Activated effector memory CD4-positive, alpha-beta T cell treated with Interleukin-2 at 50 U/mL for 16 hours (primary cell): ENCODE measurements at regions not wholly inside any gene's neighbourhood (a gene's known extent, or its start where the extent isn't known, plus 50 kb on each side); places are given as distances from the start of the nearest gene placed in this dataset.

Experiments used
- DNase-seq: peaks from one replicate; pipeline ENCODE4 v3.0.0-alpha.2; 2020

DNA sequence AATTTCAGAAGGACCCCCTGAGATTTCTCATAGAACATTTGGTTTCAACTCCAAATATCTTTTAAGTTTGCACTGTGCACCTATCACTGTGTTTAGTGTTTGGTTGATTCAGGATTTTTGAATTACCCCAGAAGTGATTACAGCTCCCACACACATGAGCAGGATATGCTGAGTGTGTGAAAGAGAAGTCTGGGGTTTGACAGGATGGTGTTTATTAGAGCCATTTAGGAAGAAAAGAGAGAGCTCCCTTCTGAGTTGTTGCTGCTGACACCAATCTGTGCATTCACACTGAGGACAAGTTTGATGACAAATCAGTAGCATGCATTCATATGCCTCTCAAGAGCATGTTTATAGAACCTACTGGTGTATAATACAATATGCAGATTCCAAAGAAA lies 118.1 kb downstream of the RPL22L1 start:
- DNase-seq: no peak

DNA sequence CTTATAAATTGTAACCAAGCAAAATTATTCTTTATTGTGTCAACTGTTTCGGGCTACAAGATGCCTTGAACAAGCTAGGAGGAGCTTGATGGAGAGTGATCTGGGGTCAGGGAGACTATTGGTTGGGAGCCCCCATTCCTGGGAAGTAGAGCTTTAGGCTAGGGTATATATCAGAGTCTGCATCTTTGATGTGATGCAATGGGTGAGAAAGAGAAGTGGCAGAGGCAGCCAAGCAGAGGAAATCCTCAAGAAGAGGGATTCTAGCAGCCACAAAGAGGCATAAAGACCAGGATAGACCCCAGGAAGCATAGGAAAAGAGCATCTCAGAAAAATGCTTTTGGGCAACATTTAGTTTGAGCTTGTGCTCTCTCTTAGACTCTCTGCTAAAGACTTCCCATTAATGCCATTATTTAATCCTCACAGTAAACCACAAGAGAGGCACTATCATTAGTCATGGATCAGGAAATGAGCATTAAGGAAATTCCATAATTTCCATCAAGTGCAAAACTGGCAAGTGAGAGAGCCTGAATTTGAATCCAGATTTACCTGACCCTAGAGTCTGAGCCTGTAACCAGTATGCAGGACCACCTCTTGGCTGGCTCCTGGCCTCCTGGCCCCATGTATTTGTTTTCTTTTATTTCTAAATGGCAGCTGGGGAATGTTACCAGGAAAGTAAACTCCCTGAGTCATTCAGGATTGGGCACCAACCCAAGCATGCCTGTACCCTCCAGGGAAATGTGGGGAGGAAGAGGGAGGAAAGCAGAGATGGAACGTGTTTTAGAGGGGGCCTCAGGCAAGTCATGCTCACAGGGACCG lies 118.7 kb downstream of the RPL22L1 start:
- DNase-seq: no peak

DNA sequence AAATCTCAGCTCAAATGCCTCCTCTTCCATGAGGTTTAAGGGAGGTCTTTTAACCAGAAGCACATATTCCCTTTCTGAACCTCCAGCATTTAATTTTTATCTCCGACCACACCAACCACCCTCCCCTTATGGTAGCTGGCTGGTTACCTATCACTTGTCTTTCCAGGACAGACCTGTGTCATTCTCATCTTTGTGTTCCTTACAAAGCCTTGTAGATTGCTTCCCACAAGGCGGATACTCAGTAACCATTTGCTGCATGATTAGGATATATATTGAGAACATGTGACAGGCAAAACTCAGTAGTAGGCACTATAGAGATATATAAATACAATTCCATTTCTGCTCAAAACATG lies 119.5 kb downstream of the RPL22L1 start:
- no peak for DNase-seq

DNA sequence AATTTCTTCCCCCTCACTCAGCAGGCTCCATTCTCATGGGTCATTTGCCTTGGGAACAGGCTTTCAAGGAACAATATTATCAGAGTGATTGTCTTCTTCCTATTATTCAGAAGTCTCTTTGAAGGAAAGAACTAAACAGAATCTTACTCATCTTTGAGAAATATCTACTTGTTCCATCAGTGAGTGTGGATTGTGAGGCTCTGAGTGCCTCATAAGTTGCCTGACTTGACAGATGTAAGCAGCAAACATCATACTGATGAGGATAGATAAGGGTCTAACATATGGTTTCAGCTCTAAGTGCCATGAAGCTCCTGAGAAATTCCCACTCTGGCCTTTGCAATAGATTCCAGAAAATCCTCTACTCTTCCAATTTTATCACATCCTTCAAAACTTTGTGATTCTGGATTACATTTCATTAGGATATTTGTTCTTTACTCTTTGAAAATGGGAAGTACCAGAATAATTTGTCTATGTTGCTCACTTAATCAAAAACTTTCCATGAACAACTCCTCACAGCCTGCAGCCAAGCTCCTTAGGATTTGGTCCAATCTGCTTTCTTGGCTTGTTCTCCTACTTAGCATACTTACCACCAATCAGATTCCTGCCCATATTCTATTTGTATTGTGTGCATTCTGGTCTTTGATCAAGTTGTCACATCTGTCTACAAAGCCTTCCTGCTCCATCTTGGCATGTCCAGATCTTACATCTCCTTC lies 120.1 kb downstream of the RPL22L1 start:
- DNase-seq: no peak

DNA sequence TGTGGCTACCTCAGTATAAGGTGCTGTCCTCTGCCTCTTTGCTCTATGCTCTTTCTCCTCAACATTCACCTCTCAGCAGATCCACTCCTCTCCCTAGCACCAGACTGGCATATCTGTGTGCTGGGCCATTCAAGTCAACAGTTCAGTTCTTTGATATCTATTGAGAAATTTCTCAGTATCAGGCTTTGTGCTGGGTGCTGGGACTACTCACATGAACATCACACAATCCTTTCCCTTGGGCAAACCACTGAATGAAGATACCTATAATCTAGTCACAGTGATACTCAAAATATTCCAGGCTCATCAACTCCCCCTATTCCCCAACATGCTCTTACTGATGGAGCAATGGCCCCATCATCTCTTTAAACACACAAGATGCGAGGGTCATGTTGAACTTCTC lies 120.8 kb downstream of the RPL22L1 start:
- no peak for DNase-seq

DNA sequence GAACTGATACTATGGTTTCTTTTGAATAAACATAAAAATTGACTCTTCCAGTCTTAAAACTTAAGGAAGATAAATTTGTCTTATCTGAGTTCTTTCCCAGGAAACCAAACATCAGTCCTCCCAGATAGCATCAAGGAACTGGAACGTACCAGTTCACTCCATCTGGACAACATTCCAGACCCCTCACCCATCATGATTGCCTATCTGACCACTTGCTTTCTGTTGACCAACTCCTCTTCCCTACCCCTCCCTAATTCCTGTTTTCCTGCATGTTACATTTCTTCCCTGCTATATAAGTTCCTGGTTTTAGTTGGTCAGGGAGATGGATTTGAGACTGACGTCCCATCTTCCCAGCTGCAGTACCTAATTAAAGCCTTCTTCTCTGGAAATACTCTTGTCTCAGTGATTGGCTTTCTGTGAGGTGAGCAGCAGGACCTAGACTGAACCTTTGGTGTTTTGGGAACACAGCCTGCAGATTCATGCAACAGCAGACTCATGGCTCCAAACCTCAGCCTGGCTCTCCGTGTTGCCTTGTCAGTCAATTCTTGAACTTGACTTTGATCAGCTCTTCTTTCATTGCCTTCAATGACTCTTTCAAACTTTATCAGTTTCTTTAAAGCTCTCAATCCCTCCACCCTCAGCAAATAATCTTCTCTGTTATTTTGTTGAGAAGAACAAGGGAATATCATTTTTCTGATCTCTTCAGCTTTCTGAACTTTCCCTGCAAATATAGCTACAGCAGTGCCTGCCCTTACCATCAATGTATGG lies 123.6 kb downstream of the RPL22L1 start:
- DNase-seq: no peak

DNA sequence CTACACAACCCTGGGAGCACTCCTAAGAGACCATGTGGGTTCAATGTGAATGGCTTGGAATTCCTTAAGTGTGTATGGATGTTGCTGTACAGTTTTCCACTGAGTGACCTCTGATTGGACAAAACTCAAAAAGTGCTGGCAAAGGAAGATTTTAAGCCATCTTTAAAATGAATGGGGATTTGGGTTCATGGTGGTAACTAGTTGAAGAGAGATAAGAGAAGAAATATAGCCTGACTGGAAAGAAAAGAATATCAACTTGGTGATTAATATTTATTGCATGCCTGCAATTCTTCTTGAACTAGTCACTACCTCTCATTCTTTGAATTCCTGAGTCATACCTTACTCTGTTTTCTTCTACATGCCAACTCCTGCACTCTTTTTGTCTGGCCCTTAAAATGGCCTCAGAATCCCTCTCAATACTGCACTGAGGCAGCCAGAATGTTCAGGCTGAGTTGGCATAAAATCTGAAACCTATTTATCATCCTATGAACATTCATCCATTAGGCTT lies 124.7 kb downstream of the RPL22L1 start:
- DNase-seq: no peak

DNA sequence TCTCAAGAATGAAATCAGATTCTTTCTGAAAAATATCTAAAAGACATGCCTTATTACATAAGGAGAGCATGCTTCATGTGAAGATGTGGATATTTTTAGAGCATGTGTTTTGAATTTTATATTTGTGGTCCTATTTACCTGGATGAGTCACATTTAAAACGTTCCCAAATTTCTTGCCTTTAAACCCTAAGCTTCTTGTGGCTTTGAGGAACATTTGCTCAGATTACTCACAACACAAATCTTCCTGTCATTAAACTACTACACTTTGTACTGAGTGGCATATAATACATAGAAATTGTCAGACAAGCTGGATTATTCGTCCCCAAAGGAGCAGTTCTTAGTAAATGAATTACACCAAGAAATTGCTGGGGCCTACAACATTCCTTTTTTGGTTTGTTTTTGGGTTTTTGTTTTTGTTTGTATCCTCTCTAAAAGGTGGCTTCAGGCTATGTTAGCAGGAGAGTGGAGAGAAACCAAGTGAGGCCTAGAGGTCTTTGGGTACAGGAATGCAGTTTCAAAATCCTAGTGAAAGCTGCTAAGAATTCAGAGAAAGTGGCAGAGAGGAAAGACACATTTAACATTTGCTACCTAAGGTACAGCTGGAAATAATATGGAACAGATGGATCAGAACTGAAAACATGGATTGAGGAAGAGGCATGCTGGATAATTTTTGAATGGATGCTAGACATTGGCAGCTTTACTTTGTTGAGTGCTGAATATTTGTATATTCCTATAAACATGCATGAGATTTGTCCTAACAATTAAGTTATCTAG lies 128.1 kb downstream of the RPL22L1 start:
- DNase-seq: no peak

DNA sequence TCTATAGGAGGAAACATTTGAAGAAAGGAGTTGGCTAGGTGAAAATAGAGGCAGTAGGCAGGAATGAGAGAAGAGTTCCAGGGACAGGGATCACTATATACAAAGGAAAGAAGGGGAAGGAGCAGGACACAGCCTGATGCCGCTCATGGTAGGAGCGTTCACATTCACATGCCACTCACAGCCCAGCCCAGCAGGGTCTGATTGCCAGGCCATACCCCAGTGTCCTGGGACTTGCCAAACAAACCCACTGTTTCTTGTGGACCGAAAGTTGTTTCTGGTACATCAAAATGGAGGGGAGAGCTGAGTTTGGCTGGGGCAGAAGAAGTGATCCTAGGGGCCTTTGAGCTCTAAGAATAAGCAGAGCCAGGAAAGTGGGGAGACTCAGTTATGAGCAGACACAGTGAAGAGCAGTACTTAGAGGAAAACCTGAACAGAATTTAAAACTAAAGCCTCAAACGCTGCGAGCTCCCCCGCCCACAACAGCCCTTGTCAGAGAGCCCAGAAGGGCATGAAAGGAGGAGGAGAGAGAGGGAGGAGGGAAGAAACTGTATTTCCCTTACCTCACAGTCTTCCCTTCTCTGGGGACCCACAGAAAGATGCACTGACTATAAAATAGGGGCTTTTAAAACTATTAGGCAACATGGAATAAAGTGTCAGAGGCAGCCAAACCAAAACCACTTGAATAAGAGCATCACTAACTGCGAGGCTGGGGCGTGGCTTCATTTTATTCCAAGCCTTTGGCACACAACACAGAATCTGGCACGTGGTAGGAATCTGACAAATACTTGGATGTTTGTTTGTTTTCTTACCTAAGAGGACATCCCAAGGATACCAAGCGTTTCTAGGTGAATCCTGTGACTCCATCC lies 129.0 kb downstream of the RPL22L1 start:
- DNase-seq: no peak

DNA sequence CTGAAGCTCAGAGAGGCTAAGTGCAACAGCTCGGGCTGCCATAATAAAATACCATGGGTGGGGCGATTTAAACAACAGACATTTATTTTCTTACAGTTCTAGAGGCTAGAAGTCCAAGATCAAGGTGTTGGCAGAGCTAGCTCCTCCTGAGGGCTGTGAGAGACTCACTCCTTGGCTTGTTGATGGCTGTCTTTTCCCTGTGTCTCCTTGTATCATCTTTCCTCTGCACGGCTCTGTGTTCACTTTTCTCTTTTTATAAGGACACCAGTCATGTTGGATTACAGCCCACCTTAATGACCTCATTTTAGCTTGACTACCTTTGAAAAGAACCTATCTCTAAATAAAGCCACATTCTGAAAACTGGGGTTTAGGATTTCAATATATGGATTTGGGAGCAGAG lies 129.7 kb downstream of the RPL22L1 start:
- no peak for DNase-seq

DNA sequence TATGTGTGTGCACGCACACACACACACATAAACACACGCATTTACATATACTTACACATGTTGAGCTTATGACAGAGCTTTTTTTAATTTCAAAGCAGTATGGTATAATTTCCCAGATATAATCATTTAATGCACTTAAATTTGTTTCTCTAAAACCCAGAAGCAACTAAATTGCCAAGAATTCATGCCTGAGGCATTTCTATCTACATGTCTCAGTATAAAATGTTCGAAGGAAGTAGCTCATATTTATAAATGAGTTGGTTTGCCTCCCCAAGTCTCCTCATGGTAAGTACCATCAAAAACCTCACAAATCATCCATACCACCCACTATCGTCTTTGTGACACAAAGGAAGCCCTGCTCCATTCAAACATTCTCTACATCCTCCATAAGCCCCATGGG lies 130.6 kb downstream of the RPL22L1 start:
- DNase-seq: no peak

DNA sequence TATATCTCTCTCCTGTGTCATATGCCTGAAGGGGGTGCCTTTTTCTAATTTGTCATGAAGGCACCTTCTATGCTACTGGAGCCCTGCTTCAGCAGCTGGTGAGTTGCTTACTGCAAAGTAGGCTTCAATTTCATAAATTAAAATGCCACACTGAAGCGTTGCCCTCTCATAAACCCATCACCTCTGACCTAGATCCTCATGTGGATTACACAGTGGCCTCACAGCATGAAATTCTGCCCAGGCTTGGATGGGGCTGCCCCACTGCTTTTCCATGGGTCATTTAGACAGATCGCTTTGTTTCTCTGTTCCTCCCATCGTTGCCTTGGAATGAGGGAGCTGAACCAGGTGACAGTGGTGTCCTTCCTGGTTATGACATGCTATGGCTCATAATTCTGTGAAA lies 131.2 kb downstream of the RPL22L1 start:
- DNase-seq: no peak

DNA sequence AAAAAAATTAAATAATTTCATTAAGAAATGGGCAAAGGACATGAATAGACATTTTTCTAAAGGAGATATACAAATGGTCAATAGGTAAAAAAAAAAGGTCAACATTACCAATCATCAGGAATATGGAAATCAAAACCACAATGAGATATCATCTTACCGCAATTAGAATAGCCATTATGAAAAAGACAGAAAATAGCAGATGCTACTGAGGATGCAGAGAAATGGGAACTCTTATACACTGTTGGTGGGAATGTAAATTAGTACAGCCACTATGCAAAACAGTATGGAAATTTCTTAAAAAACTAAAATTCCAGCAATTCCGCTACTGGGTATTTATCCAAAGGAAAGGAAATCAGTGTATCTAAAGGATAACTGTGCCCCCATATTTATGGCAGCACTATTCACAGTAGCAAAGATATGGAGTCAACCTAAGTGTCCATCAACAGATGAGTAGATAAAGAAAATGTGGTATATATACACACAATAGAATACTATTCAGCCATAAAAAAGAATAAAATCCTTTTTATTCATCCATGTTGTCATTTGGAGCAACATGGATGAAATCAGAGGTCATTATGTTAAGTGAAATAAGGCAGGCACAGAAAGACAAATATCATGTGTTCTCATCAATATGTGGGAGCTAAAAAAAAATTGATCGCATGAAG lies 132.4 kb downstream of the RPL22L1 start:
- DNase-seq: no peak

DNA sequence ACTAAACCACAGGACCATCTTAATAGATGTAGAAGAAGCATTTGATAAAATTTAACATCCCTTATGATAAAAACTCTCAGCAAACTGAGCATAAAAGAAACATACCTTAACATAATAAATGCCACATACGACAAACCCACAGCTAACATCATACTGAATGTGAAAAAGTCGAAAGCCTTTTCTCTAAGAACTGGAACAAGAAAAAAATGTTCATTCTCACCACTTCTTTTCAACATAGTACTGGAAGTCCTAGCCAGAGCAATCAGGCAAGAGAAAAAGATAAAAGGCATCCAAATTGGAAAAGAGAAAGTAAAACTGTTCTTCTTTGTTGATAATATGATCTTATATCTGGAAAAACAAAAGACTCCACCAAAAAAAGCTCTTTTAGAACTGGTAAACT lies 134.2 kb downstream of the RPL22L1 start:
- no peak for DNase-seq

DNA sequence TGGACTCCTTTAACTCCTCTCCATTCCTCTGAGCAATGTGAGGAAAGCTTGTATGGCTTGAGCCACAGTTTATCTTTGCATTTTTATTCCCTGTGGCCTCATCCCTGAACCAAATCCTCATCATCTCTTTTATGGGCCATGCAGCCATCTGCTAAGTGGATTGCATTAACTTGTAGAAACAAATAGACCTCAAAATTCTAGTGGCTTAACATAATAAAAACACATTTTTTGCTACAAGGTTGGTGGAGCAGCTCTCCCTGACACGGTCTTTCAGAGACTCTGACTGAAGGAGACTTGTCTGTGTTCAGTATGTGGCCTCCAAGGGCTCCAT lies 135.3 kb downstream of the RPL22L1 start:
- no peak for DNase-seq

DNA sequence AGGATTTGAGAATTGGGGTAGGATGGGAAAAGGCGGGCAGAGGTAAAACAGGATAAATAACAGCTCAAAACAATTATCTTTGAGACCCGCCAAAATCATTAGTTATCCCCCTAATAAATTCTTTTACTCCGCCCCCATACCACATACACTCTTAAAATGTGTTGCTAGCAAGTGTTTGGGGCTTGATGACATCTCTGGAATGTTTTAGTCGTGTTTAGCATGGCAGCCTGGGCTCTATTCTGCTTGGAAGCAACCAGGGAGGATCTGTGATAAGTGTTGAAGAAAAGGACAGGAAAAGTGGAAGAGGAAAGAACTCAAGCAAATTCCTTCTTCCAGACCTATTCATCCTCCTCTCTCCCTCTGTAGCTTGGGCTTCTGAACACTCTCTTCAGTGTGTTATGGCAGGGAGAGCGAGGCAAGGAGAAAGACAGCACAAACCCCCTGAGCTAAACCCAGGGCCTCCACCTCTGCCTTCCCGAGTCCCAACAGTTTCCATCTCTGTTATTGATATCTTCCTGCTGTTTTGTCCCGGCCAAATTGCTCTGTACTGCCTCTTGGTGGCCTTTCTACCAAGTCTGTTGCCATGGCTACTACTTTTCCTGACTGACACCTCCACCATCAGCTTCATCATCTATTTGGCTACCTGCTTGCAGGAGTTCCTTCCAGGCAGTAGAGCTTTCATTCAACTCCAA lies 135.8 kb downstream of the RPL22L1 start:
- no peak for DNase-seq

DNA sequence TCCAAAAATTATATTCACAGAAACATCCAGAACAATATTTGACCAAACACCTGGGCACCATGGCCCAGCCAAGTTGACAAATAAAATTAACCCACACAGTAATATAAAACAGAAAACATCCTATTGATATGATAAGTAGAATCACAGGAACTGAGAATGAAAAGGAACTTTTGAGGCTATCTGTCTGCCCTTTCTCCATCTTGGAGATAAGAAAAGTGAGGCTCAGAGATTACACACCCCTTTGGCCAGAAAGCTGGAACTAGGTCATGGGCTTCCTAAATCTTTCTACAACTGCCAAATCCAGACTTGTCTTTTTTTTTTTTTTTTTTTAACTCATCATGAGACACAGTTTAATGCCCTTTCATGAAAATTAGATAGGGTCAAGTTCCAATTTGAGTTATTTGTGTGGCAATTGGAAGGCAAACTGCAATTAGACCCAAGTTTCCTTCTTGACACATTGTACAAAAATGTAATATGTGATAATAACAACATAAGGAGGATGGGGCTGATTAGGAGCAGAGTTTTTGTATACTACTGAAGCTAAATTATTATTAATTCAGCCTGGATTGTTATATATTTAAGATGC lies 137.2 kb downstream of the RPL22L1 start:
- DNase-seq: no peak

DNA sequence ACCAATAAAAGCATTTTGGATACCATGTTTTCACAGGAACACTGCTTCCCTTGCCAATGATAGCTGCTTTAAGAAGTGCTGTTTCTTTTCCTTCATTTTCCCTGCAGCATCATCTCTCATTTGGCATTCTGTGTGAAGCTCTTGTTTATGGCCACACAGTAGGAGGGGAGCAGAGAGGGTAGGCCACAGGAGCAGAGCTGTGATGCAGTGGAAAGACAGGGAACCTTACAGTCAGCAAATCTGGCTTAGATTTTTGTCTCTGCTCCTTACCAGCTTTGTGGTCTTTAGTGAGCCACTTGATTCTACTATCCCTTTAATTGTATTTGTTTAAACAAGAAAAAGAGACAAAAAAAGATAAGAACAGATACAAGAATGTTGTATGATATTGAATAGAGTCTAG lies 138.7 kb downstream of the RPL22L1 start:
- no peak for DNase-seq

DNA sequence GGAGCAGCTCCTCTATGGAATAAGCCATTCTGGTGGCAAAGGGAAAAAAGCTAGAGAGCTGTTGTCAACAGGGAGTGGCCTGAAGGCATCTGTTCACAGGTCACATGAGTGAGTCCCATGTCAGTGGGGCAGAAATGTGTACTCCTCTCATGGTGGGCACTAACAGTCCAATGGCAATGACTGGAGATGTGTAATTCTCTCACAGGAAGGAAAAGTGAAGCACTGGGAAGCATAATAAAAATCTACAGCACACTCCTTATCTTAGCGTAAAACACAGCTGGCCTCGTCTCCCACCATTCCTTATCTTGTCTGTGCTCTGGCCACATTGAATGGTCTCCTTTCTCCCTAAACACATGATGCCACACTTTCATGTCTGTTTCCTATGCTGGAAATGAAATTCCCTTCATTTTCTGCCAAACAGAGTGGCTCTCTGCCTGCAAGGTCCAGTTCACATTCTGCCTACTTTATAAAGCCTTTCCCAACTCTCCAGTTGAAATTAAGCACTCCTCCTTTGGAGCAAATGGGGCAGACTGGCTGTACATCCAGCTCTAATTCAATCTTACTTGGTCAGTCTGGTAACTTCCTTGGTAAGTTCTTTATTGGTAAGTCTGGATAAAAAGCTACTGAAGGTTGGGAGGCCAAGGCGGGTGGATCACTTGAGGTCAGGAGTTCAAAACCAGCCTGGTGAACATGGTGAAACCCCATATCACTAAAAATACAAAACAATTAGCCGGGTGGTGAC lies 139.8 kb downstream of the RPL22L1 start:
- no peak for DNase-seq

DNA sequence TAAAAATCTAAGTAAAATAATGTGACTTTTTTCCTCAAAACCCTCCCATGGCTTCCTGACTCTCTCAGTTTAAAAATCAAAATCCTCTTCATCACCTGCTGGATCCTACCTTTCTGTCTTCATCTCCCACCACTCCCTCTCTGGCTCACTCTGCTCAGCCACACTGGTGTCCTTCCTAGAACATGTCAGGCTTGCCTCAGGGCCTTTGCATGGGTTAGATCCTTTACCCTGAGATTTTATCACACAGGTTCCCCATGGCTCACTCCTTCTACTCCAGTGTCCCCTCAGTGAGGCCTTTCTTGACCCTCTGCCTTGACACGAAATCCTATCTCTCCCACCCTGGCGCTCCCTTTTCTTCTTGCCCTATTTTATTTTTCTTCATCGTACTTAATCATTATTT lies 141.8 kb downstream of the RPL22L1 start:
- DNase-seq: no peak
